Spleen (tissue), 7 donors: ENCODE measurements at regions not wholly inside any gene's neighbourhood (a gene's known extent, or its start where the extent isn't known, plus 50 kb on each side); places are given as distances from the start of the nearest gene placed in this dataset.

Experiments
- POLR2A ChIP-seq, 3 donors: fragments of 450-650 bp; IDR thresholded peaks; one replicate each; pipeline ENCODE4 v1.5.1; 2017; ENCODE audit warnings: antibody characterized with exemption in 3 of 3, mild to moderate bottlenecking in 1 of 3
- TF ChIP-seq, protein P1 (sequence below), 11 experiments: fragments of 200-600 bp in 7 of 11; fragments of 450-650 bp in 4 of 11; sonication (generic) in 4 of 11; IDR thresholded peaks in 8 of 11; conservative IDR thresholded peaks in 3 of 11; 1 replicate in 7 of 11; 2 replicates in 4 of 11; pipeline versions ENCODE4 v1.4.0 to v1.8.0; 2016 to 2021; ENCODE audit warnings: antibody characterized with exemption in 11 of 11, inconsistent platforms in 4 of 11, mild to moderate bottlenecking in 1 of 11
- donor health status: DM: no; HTN: no; CAD: no; lungs with moderate emphysema.
- donor health status: DM: no; HTN: no; CAD: no.
- donor health status: DM: no; HTN: no; CAD: no.

DNA sequence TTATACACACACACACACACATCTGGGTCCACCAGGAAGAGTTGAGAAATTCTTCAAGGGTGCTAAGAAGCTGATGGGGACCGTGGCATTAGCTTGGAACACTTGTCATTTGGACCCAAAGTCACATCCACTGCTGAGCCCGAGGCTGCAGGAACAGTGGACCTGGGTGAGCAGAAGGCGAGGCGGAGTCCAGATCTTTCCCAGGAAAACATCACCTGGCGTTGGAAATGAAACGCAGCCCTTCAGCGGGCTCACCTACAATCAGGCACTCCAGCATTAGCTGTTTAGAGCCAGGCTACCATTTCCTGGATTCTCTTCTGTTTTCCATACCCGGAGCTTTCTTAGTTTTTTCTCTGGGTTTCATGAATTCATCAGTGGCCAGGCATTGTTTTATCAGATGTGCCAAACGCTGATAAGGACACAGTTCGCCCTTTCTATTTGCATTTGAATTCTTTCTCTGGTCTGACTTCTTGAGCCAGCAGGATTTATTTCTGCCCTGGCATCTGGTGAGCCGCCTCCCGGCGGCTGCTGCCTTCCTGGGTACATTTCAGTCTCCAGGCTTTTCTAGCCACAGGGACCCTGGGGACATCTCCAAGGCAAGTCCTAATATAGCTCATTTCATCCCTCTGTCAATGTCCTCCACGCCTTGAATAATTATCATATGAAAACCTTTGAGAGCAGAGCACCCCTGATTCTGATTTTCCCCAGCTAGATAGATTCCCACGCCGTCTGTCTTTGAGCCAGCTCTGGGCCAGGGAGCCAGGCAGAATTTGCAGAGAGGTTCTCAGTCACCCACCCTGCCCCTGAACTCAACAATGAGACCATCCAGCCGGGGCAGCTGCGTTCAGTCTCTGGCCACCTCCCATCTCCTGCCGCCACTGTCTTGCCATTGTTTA, 170.9 kb downstream of the TTLL2 start:
- TF ChIP-seq, protein P1, sequence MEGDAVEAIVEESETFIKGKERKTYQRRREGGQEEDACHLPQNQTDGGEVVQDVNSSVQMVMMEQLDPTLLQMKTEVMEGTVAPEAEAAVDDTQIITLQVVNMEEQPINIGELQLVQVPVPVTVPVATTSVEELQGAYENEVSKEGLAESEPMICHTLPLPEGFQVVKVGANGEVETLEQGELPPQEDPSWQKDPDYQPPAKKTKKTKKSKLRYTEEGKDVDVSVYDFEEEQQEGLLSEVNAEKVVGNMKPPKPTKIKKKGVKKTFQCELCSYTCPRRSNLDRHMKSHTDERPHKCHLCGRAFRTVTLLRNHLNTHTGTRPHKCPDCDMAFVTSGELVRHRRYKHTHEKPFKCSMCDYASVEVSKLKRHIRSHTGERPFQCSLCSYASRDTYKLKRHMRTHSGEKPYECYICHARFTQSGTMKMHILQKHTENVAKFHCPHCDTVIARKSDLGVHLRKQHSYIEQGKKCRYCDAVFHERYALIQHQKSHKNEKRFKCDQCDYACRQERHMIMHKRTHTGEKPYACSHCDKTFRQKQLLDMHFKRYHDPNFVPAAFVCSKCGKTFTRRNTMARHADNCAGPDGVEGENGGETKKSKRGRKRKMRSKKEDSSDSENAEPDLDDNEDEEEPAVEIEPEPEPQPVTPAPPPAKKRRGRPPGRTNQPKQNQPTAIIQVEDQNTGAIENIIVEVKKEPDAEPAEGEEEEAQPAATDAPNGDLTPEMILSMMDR (IDR thresholded peaks at IDR 0.05 in 8 of 11, conservative IDR thresholded peaks at IDR 0.05 in 3 of 11) = no peak
- no peak for TF ChIP-seq POLR2A (IDR thresholded peaks at IDR 0.05)
